GM12878 (cell line): ENCODE measurements at regions not wholly inside any gene's neighbourhood (a gene's known extent, or its start where the extent isn't known, plus 50 kb on each side); places are given as distances from the start of the nearest gene placed in this dataset.
"Not testable (repeated sequence)": the region's sequence is repeated elsewhere in the genome, so short reads cannot be mapped to it uniquely, and the experiment has no call there.

ENCODE experiments used
- ATAC-seq: fragments of 200-7000 bp; cut with Tn5 transposase; 3 replicates; pipeline ENCODE4 v1.9.1; 2020; ENCODE audit warnings: mild to moderate bottlenecking, moderate library complexity
- BruUV-seq: library from RNA; stranded (reverse); fragments of 400-500 nt; replicated peaks from 2 replicates; lab custom pipeline; 2021; lab: Mats Ljungman, UMichigan
- CTCF ChIA-PET: fragments of 300-600 bp; sonication (Branson Sonifier 250); formaldehyde crosslinking; extraction: SDS; loops from one replicate; lab custom pipeline; 2021; ENCODE audit warnings: inconsistent platforms; lab: Yijun Ruan, JAX
- POLR2A ChIA-PET: fragments of 350-600 bp; formaldehyde crosslinking; extraction: SDS; loops from one replicate; lab custom pipeline; 2021; ENCODE audit warnings: inconsistent platforms; lab: Charles Lee
- RAD21 ChIA-PET: fragments of 300-600 bp; sonication (Branson Sonifier 250); formaldehyde crosslinking; loops from one replicate; lab custom pipeline; 2023; ENCODE audit warnings: antibody characterized with exemption; ENCODE audit not compliant: unreplicated experiment; lab: Charles Lee
- SMC1A ChIA-PET: fragments of 300-600 bp; sonication (Branson Sonifier 250); formaldehyde crosslinking; loops from one replicate; lab custom pipeline; 2023; ENCODE audit not compliant: unreplicated experiment, uncharacterized antibody; lab: Charles Lee
- DNase-seq: peaks from one replicate; pipeline ENCODE4 v3.0.0-alpha.2; 2011; ENCODE audit warnings: low read depth, low spot score
- FAIRE-seq: peaks from 3 replicates; lab custom pipeline; 2011; peaks lifted over from hg19 to GRCh38; lab: Jason Lieb, UNC
- H2AFZ ChIP-seq: 2 replicates; pipeline ENCODE4 v1.6.0; 2011; ENCODE audit warnings: low read depth, low read length, control low read depth; ENCODE audit not compliant: control insufficient read depth
- H3K27ac ChIP-seq: 2 replicates; pipeline ENCODE4 v1.5.1; 2011; ENCODE audit warnings: control low read depth; ENCODE audit not compliant: control insufficient read depth, insufficient read depth
- H3K27me3 ChIP-seq, 2 experiments: replicated peaks in 1 of 2; 2 replicates each; pipeline versions ENCODE4 v1.6.0 to v1.6.1; 2011; ENCODE audit warnings: low read length in 1 of 2; ENCODE audit not compliant: control insufficient read depth in 2 of 2, insufficient read depth in 2 of 2
- H3K36me3 ChIP-seq, 2 experiments: 2 replicates each; pipeline ENCODE4 v1.5.1; 2011; ENCODE audit warnings: low read length in 1 of 2; ENCODE audit not compliant: control insufficient read depth in 2 of 2, insufficient read depth in 2 of 2
- H3K4me1 ChIP-seq: 2 replicates; pipeline ENCODE4 v1.6.1; 2011; ENCODE audit warnings: mild to moderate bottlenecking, low read length, moderate library complexity, mixed read lengths; ENCODE audit not compliant: control insufficient read depth, insufficient read depth
- H3K4me2 ChIP-seq: 2 replicates; pipeline ENCODE4 v1.6.0; 2011; ENCODE audit warnings: control low read depth; ENCODE audit not compliant: control insufficient read depth, insufficient read depth
- H3K4me3 ChIP-seq: fragments of 200-600 bp; sonication (generic); 2 replicates; pipeline ENCODE4 v1.5.1; 2016
- H3K79me2 ChIP-seq: 2 replicates; pipeline ENCODE4 v1.6.0; 2011; ENCODE audit warnings: low read length; ENCODE audit not compliant: control insufficient read depth, insufficient read depth
- H3K9ac ChIP-seq: 2 replicates; pipeline ENCODE4 v1.8.0; 2011; ENCODE audit warnings: low read length, control low read depth, mixed read lengths; ENCODE audit not compliant: control insufficient read depth, insufficient read depth
- H3K9me3 ChIP-seq: replicated peaks from 3 replicates; pipeline ENCODE4 v1.5.1; 2011; ENCODE audit warnings: mild to moderate bottlenecking, low read length; ENCODE audit not compliant: control insufficient read depth, insufficient read depth
- H4K20me1 ChIP-seq: 2 replicates; pipeline ENCODE4 v1.6.0; 2011; ENCODE audit not compliant: control insufficient read depth, insufficient read depth
- BCL11A ChIP-seq: IDR thresholded peaks from 2 replicates; pipeline ENCODE4 v1.6.1; 2011; ENCODE audit warnings: low read depth, low read length
- BHLHE40 ChIP-seq, 2 experiments: fragments of 450-650 bp in 1 of 2; IDR thresholded peaks; 2 replicates each; pipeline ENCODE4 v1.6.1; 2011 to 2017; ENCODE audit warnings: low read depth in 2 of 2, borderline replicate concordance in 1 of 2, improper control_type of control experiment in 1 of 2, low read length in 1 of 2, mild to moderate bottlenecking in 1 of 2
- CBX3 ChIP-seq: fragments of 200-600 bp; sonication (generic); IDR thresholded peaks from 2 replicates; pipeline ENCODE4 v1.6.1; 2016; ENCODE audit warnings: low read depth, borderline replicate concordance
- CHD1 ChIP-seq: IDR thresholded peaks from 2 replicates; pipeline ENCODE4 v1.6.1; 2012; ENCODE audit warnings: low read depth, low read length, improper control_type of control experiment
- DPF2 ChIP-seq: fragments of 450-650 bp; IDR thresholded peaks from 2 replicates; pipeline ENCODE4 v1.6.1; 2017; ENCODE audit warnings: mild to moderate bottlenecking
- E2F8 ChIP-seq: fragments of 450-650 bp; IDR thresholded peaks from 2 replicates; pipeline ENCODE4 v1.6.1; 2018; ENCODE audit warnings: mild to moderate bottlenecking, low read depth, moderate library complexity; ENCODE audit not compliant: partially characterized antibody
- EED ChIP-seq: sonication (generic); IDR thresholded peaks from 2 replicates; pipeline ENCODE4 v1.6.1; 2016; ENCODE audit warnings: antibody characterized with exemption, low read depth
- EGR1 ChIP-seq, 2 experiments: IDR thresholded peaks; 1 replicate in 1 of 2; 2 replicates in 1 of 2; pipeline ENCODE4 v1.6.1; 2011 to 2012; ENCODE audit warnings: low read depth in 2 of 2, low read length in 2 of 2, borderline replicate concordance in 1 of 2, mild to moderate bottlenecking in 1 of 2, moderate library complexity in 1 of 2
- HCFC1 ChIP-seq: fragments of 150-350 bp; IDR thresholded peaks from 2 replicates; pipeline ENCODE4 v1.6.1; 2014; ENCODE audit warnings: low read length
- LARP7 ChIP-seq: fragments of 450-650 bp; IDR thresholded peaks from 2 replicates; pipeline ENCODE4 v1.6.1; 2017; ENCODE audit warnings: mild to moderate bottlenecking
- NFYB ChIP-seq: IDR thresholded peaks from 2 replicates; pipeline ENCODE4 v1.6.1; 2011; ENCODE audit warnings: low read depth, mild to moderate bottlenecking, low read length, improper control_type of control experiment, moderate library complexity; ENCODE audit not compliant: insufficient read depth
- RFX5 ChIP-seq: IDR thresholded peaks from 2 replicates; pipeline ENCODE4 v1.6.1; 2011; ENCODE audit warnings: low read depth, low read length, improper control_type of control experiment
- ZZZ3 ChIP-seq: IDR thresholded peaks from 2 replicates; pipeline ENCODE4 v1.6.1; 2011; ENCODE audit warnings: low read depth; ENCODE audit not compliant: control insufficient read depth, insufficient read length
- WGBS: methylation state at CpG from one replicate; pipeline ENCODE4 v1.1.6; 2016; ENCODE audit warnings: low lambda C conversion rate; ENCODE audit not compliant: insufficient replicate concordance, insufficient coverage; ENCODE audit errors: missing lambda C conversion rate; 5-methylcytosine and 5-hydroxymethylcytosine counted together
- in situ Hi-C: fragments of 300-500 bp; cut with MboI; formaldehyde crosslinking; loops from 9 replicates; pipeline ENCODE4 v1.14.3; 2018; ENCODE audit warnings: mixed read lengths
- intact Hi-C: fragments of 100-400 bp; cut with micrococcal nuclease; formaldehyde crosslinking; loops from one replicate; pipeline ENCODE4 v1.14.2; 2022; ENCODE audit not compliant: unreplicated experiment

DNA sequence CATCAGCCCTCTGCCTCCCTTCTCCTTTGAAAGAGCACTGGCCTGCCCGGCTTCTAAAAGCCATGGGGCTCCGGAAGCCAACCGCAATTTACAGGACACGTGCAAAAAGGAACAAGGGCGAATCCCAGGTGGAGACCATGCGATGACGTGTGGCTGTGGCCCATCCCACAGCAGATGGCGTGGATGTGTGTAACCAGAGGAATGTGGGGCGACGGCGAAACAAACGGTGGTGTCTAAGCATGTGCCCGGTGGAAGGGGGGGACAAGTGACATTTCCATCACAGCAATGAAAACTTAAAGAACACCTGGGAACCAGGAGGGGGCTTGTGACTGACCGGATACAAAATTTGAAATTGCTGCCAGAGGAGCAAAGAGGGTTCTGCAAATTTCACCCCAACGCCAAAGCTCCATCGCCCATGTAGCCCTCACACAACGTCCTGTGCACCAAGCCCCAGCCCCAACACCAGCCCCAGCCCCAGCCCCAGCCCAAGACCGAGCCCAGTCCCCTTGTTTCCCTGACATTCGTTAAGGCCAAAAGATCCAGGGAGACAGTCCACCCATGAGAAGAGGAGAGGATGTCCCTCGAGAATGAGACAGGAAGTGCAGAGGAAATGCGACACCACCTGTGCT lies 159.7 kb upstream of the ZNF337 start (continued):
- TF ChIP-seq NFYB (no peak), BHLHE40 (IDR thresholded peaks at IDR 0.05; ENCODE audit: borderline replicate concordance in 1 of 2, low read depth in 2 of 2, low read length in 1 of 2) (no peak), EED (no peak), ZZZ3 (no peak), HCFC1 (no peak), CBX3 (no peak), BCL11A (no peak), EGR1 (IDR thresholded peaks at IDR 0.05; ENCODE audit: borderline replicate concordance in 1 of 2, low read depth in 2 of 2, low read length in 2 of 2) (no peak), LARP7 (no peak), RFX5 (no peak), DPF2 (no peak), CHD1 (no peak), E2F8 (no peak)

DNA sequence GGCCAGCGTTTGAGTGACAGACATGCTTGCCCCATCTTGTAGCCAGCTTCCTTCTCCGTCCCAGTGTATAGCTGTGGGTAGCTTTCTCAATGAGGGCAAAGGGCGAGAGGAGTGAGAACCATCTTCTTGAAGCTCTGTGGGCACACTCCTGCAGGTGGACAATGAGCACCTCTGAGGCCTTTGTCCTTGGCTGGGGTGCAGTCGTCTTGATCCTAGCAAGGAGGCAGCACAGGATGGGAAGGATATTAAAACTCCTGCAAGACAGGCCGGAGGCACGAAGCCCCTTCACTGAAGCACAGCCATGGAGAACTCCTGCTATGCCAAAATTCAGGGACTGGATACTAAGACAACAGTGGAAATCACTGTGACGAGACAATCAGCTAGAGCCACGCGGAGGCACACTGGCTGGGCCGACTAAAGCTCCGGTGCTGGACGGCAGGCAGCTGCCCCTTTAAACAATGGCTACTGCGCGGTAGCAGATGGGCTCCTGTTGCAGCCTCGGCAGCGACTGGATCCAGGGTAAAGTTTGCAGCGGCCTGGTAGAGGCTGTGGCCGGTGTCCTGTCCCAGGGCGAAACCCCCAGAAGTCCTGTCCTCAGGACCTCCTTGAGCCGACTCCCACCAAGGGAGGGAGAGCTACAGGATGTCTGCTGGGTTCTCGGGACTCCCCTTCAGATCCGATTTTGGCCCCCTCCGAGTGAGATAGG lies 159.0 kb upstream of the ZNF337 start:
- DNase-seq, H3K4me2 ChIP-seq, ATAC-seq, H3K9me3 ChIP-seq, BruUV-seq, POLR2A ChIA-PET, H3K9ac ChIP-seq, H3K27me3 ChIP-seq, CTCF ChIA-PET, H2AFZ ChIP-seq, H3K4me1 ChIP-seq, RAD21 ChIA-PET, FAIRE-seq, intact Hi-C loops, H3K27ac ChIP-seq, in situ Hi-C loops, H3K4me3 ChIP-seq, H4K20me1 ChIP-seq, SMC1A ChIA-PET, H3K79me2 ChIP-seq, H3K36me3 ChIP-seq: not testable (repeated sequence)
- 78% methylated on average over 23 of the region's 23 CpGs for WGBS

DNA sequence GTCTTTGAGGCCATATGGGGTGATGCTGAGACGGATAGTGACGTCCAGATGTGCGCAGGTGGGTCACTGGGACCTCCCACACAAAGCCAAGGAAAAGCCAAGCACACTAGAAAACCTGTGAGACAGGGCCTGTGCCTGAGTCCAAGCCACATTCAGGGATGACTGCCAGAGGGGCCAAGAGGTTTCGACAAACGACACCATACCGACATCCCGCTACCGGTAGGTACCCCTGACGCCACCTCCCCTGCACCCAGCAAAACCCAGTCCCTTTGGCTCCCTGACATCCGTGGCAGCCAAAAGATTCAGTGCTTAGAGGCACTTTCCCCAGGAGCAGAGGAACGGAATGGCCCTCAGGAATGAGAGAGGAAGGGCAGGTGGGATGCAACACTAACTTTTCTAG lies 158.0 kb upstream of the ZNF337 start:
- RAD21 ChIA-PET, H2AFZ ChIP-seq, H3K27ac ChIP-seq, CTCF ChIA-PET, DNase-seq, BruUV-seq, H3K27me3 ChIP-seq, SMC1A ChIA-PET, intact Hi-C loops, H4K20me1 ChIP-seq, POLR2A ChIA-PET, ATAC-seq, H3K9ac ChIP-seq, H3K79me2 ChIP-seq, in situ Hi-C loops, H3K4me1 ChIP-seq, H3K4me3 ChIP-seq, H3K9me3 ChIP-seq, H3K4me2 ChIP-seq, H3K36me3 ChIP-seq, FAIRE-seq: not testable (repeated sequence)
- WGBS = 83% methylated on average over 11 of the region's 11 CpGs
